ENCODE measurements at regions not wholly inside any gene's neighbourhood (a gene's known extent, or its start where the extent isn't known, plus 50 kb on each side); places are given as distances from the start of the nearest gene placed in this dataset.

DNA sequence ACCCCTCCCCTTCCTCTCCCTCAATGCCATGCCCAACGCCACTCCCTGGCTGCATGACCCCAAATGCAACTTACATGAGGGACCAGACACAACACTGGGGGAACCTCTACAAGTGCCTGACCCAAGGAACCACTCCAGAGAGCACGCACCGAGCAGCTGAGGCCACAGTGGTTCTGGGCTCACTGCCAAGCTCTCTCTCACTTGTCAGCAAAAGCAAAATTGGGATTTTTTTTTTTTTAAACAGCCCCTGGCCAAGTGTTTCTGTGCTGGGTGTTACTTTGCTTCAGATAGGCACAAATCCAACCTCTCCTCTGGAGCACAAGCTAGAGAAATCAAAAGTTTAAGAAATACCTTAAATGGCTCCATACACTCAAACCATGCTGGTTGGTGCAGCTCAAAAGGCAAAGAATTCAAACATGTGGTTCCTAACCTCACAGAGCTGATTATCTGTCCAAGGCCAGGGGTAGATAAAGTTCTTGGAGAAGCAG, 363.0 kb downstream of the SETD4 start:
- DNase-seq = peak; percentile 68 to 71

DNA sequence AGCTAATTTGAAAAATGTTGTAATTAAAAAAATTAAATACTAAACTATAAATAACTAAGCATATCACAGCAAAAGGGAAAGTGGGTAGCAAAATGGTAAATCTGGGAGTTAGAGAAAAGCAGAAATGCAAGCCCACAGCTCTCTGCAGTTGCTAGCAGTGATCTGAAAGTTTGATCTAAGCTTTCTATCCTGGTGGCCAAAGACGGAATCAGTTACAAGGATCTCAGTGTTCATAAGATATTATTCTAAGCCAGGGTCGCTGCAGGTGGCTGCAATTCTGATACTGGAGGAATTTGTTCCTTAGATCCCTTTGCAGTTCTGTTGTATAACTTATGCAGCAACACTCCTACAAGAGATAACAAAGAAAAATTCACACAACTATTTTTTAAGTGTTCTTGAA, 363.7 kb downstream of the SETD4 start:
- no peak for DNase-seq

DNA sequence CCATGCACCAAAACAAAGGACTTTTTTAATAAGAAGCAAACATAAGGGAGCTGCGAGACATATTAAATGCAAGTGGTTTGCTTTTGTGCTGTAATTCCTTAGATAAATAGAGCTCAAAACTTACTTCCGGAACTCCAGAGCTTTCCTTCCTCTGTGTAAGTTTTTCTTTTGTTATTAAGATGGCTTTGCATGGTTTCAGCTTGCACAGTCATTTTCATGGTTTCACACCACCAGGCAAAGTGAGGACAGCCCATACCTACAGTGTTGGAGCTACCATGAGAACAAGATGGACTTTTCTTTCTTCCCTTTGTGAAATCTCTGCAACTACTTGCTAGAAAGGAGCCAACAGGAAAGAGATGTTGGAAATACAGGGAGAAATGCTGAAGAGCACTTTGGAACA, 368.0 kb downstream of the SETD4 start:
- DNase-seq = no peak

DNA sequence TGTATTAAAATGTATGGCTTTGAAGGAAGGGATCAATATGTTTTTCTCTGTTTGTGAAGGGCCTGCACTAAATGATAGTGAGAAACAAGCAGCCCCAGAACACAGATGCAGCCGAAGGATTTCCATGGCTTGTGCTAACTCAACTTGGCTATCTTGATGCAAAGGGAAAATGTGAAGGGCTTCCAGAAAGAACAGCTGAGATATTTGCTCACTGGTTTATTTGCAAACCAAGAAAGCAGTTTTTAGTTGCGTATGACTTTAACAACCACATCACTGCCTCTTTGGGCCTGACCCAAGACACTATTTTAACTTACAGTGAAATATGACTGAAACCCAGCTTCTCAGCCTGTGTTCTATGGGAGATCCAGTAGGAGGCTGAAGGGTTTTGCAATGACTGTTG, 369.9 kb downstream of the SETD4 start:
- no peak for DNase-seq

DNA sequence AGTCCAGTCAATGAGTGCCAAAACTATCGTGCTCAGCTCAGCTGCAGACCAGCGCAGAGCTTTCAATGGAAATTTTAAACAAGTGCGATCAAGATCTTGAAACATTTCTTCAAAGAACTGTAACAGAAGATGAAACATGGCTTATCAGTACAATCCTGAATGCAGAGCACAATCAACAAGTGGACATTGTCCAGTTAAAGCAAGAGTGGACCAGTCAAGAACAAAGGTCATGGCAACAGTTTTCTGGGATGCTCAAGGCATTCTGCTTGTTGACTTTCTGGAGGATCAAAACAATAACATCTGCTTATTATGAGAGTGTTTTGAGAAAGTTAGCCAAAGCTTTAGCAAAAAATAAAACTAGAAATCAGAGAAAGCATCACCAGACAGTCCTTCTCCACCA, 374.2 kb downstream of the SETD4 start:
- DNase-seq = no peak

DNA sequence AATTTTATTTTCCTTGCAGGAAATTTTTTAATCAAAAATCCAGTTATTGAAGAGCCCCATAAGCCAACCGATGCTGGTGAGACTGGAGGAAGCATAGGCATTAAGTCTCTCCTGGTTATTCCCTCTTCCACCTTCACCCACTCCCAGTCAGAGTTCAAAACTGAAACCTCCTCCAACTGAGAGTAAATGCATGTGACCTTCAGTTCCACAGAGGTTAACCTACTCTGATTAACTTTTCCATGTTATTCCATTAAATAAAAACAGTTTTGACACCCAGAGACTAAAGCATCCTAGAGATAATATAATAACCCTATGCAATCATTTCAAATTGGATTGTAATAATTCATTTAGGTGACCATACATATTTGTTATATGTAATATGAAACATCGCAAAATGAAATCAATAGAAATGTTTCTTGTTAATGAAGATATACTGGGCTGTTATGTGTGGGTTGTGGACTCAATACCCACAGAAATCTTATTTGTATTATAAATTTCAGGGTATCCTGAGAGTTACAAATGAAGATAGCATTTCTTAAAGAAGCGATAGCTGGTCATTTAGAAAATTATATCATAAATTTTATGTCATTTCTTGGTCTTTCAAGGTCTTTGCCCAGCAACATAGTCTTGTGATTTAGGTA, 376.5 kb downstream of the SETD4 start:
- DNase-seq = no peak

DNA sequence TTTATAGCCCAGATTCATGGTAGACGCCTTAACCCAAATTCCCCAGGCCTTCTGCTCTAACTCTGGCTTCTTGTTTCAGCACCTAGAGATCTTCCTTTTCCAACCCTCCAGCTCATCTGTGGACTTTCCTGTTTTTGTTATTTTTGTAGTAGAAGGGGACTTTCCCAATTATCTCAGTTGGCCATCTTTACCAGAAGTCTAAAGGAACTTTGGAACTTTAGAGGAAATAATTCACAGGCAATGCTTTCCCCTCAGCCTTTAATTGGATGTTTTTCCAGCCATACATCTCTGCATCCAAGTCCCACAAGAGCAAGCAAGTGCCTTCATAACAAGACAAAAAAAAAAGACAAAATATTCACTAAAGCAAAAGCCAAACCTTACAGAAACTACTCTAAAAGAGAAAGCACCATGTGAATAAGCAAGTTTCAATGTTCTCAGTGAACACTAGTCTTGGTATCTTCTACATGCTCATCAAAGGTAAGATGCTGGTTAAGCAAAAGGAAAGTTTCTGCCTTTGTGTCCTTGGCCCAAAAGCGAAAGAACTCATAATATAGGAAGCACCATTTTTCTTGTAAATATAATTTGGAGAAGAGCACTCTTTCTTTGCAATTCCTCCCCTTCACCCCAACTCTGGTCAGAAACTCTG, 377.3 kb downstream of the SETD4 start:
- DNase-seq = no peak

DNA sequence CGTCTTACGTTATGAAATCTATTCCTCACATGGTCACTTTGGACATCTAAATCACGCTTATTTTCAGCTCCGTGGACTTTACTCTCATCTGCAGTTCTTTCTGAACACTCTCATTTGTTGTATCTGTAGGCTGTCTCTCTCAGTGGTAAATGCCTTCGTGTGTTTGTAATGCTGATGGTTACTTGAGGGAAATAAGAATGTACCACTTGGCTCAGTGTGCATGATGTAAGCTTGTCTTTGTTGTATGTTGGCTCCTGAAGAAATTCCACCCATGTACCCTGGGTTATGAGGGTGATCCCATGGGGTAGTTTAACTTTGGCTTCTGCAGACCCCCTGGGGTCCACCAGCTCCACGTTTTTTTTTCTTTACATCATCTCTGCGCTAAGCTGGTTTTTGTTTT, 378.4 kb downstream of the SETD4 start:
- DNase-seq = no peak

DNA sequence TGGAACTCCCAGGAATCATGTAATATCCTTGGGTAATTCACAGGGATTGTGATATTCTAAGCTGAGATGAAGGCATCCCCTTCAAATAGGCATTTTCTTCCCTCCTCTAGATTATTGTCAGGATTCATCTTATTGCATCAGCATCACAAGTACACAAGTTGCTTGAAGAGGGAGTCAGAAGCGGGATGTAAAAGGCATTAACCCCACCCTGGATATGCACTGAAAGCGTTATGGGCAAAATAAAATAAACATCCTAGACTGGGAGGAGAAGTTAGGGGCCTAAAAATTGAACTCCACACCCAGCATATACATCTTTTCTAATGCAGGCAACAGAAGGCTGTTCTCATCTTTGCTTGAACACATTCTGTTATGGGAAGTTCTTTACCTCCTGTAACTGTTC, 381.2 kb downstream of the SETD4 start:
- no peak for DNase-seq

DNA sequence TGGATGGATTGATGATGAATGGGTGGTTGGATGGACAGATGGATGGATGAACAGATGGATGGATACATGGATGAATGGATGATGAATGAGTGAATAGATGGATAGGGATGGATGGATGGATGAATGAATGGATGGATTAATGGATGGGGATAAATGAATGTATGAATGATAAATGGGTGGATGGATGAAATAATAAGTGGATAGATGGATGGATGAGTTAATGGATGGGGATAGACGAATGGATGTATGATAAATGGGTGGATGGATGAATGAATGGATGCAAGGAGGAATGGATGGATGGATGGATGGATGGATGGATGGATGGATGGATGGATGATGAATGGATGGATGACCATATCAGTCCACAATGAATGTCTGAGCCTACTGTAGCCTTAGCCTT, 381.9 kb downstream of the SETD4 start:
- no peak for DNase-seq

DNA sequence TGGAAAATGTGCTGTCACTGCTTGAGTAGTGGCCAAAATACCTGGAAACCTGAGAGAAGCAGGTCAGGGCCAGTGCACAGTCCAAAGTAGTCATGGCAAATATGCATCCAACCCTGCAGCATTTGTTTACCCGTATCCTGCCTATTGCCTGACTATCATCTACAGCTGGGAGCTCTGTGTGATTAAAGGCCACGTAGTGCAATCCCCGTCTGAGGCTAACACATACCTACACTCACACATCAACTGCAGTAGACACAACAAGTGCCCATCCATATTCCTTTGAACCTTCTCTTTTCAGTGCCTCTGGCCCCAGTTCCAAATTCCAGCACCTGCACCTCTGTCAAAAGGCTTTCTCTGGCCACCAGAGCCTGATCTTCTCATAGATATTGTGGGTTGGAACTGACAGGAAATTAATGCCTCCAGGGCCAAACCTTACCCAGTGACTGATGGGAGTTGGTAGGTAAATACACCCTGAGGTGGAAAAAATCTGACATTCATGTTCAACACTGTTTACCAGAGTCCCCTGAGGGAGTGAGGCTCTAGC, 383.0 kb downstream of the SETD4 start:
- DNase-seq = no peak

DNA sequence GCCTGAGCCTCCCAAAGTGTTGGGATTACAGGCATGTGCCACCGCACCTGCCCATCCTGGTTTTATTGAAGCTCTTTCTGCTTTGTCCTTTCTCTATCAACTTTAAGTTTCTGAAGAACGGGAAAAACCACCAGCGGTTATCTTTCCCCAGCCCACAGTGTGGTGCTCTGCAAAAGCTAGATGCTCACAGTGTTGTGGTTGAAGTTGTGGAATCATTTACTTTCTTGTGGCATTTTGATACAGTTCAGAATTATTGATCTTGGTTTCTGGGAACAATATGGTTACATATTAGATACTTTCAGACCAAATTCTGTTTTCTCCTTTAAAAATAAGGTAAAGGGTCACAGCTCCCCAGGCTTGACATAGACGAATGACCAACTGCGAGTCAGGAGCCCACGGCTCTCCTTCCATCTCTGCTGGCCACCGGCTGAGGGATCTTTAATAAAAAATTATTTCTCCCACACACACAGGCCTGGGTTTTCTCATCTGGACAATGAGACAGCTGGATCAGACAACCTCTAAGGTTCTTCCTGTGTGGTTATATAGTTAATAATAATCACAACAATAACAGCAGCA, 385.3 kb downstream of the SETD4 start:
- DNase-seq = no peak

DNA sequence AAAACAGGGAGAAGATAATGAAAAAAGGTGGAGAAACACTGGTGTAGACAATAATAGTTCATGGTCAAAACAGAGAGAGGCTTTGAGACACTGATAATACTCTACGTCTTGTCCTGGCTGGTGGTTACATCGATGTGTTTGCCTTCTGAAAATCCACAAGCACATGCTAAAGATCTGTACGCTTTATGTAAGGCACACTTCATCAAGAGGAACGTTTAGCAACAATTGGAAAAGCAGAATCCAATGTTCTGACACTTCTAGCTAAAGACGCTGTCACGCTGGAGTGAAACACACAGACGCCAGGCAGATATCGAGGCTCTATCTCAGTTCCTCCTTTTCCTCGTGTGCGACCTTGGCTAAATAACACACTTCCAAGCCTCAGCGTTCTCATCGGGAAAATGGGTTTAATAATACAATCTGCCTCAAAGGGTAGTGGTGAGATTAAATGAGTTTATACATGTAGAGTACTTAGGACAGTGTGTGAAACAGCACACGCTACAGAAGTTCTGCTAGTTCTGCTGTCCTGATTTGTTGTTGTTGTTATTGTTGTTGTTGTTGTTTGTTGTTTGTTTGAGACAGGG, 386.1 kb downstream of the SETD4 start:
- peak; percentile 56 for DNase-seq

DNA sequence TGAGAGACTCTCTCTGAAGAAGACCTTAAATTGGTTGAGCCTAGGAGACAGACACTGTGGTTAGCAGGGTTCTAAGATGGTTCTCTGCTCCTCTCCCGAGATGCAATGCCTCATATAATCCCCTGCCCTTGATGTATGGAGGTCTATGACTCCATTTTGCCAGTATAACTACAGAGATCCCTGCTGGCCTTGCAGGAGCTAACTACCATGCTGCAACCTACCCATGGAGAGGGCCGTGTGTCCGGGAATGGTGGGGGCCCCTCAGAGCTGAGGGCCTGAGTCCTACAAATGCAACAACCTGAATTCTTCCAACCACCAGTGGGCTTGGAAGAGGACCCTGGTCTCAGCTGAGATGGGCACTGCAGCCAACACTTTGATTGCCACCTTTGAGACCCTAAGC, 388.0 kb downstream of the SETD4 start:
- DNase-seq = no peak

DNA sequence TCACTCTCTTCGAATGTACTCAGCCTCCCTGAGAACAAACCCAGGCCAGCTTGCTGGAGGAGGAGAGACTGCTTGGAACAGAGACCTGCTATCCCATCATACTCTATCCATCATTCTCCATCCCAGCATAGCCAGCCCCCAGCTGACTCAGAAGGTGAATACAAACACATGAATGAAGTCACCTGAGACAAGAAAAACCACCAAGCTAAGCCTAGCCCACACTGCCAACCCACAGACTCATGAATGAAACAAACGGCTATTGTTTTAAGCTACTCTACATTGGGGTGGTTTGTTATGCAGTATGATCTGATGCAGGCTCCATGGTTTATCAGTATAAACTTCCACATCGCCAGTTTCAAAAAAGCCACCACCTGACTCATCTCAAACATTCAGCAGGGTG, 395.6 kb downstream of the SETD4 start:
- no peak for DNase-seq

DNA sequence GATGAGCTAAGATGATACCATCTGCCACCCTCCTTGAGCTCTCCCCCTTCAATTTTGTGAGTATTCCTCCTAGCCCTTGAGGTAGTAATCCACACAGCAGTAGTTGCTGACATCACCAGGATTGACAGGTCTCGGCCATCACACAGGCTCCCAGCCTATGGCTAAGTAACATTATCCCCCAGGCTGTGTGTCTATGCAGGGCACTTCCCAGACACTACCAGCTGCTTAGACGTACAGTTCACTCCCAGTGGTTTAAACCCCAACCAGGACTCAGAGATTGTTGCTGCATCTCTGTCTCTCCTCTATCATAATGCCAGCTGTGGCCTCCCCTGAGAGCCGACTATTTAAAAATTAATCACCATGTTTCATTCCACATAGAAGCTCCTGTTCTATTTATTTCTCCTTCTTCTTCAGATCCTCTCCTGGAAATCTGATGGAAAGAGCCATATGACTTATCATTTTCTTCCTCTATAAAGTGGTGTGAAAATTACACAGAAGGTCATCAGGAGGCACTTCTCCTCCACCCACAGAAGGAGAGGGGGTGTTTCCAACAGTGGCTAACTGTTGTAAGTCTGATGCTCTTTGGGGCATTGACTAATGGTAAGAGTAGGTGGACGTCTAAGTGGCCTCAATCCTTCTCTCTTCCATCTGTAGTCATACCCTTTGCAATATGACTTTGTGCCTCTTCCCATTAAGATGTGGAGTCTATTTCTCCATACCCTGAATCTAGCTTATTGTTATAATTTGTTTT, 396.3 kb downstream of the SETD4 start:
- DNase-seq = no peak

DNA sequence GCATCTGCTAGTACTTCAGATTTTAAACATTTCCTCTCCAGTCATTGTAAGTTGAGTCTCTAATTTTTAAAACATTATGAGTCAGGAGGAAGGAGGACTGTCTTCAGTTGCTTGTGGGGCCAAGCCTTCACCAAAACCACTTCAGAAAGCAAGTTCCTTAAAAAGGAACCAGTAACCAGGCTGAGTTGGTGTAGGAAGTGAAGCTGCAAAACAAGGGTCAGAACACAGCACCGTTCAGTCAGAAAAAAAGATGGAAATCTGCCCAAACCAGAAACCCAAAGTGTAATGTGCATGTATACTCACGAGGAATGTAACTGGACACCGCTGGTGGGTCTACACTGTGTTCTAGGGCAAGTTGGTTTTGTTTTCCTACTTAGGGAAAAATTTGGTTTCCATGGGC, 402.1 kb downstream of the SETD4 start:
- DNase-seq = peak in 1 of 2 donors; percentile 4

DNA sequence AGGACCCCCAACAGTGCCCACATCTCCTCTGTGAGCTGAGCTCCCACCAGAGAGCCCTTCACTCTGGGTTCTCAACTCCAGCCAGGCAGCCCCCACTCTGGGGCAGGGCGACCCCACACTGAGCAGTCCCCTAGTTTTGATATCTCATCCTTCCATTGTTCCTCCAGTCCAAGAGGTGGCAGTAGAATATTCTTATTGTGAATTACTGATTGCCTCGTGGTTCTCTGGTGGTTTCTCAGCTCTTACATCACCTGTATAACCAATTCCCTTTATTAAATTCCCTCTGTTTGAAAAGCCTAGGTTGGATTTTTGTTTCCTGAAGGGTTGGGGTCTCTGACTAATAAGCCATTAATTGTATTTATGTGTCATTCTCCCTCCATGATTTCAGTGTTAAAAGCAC, 407.5 kb downstream of the SETD4 start:
- DNase-seq = no peak

DNA sequence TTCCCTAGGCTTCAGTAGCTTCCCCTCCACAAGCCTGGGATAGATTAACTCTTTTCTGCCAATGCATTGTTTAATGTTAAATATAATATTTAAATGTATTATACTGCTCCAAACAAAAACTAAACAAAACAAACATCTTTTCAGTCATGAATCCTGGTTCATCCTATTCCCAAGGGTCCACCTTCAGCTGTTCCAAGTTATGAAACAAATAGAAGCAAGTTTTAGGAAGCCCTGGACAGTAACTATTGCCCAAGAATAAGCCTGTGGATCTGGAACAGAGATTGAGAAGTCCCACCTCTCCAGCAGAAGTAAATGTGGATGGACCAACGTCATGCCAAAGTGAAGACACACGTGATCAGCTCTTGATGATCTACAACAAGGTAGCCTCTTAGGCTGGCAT, 408.1 kb downstream of the SETD4 start:
- no peak for DNase-seq

DNA sequence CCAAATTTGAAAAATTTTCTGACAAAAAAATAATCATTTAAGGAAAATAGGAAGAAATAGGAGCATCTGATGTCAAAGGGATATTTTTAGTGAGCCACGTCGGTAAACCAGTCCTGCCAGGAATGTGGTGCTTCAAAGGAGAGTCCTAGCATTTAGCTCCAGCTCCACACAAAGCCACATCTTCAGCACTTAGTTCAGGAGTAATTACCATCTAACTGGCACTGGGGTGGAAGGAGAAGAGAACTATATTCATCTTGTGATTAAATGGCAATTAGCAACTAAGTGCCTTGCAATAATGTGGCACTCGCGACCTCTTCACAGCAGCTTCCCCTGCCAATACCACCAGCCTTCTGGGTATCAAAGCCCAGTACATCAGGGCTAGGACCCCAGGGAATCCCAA, 409.1 kb downstream of the SETD4 start:
- no peak for DNase-seq

DNA sequence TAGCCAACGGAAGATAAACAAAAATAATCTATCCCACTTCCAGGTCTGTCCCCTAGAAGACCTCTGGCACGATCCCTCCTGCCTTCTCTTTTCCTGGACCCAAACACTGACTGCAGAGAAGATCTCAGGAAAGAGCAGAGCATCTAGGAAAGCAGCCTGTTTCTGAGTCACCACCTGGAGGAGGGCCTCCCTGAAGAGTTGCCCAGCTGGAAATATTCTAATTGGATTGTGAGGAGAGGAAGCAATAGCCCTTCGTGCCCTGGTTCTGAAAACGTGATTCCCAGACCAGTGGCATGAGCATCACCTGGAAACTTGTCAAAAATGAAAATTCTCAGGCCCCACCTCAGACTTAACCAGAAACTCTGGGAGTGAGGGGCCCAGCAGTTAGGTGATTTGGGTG, 411.1 kb downstream of the SETD4 start:
- no peak for DNase-seq

DNA sequence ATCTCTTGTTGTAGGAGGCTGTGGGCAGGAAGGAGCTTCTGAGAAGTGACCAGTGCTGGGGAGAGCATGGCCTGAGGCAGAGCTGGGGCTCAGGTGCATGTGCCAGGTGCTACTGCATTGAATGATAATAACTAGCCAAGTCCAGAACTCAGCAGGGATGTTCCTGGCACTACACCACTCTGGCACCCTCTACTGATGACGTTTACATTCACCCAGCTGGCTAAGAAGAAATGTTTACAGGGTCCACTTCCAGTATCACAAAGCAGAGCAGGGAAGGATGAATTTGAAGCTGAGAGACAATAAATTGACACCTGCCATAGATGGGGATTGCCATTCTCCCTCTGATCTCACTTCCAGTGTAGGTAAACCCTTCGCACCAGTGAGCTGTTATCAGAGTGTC, 411.8 kb downstream of the SETD4 start:
- no peak for DNase-seq
